K562 (cell line): ENCODE measurements at regions not wholly inside any gene's neighbourhood (a gene's known extent, or its start where the extent isn't known, plus 50 kb on each side); places are given as distances from the start of the nearest gene placed in this dataset.

Source experiments
- CGGBP1 ChIP-seq: fragments of 250-450 bp; sonication (Bioruptor Pico); IDR thresholded peaks from 2 replicates; pipeline ENCODE4 v1.9.0; 2021; ENCODE audit warnings: mild to moderate bottlenecking
- ETV1 ChIP-seq: fragments of 450-650 bp; conservative IDR thresholded peaks from 2 replicates; pipeline ENCODE4 v1.6.1; 2016; ENCODE audit warnings: missing genetic modification characterization, control low read depth, low read depth, missing compliant biosample characterization
- GMEB1 ChIP-seq: fragments of 250-450 bp; sonication (Bioruptor Pico); IDR thresholded peaks from 2 replicates; pipeline ENCODE4 v1.4.0; 2020; ENCODE audit warnings: mild to moderate bottlenecking
- HDAC3 ChIP-seq: fragments of 450-650 bp; IDR thresholded peaks from 2 replicates; pipeline ENCODE4 v1.6.1; 2018; ENCODE audit warnings: borderline replicate concordance, mild to moderate bottlenecking, moderate library complexity; ENCODE audit not compliant: partially characterized antibody
- JUND ChIP-seq, 2 experiments: IDR thresholded peaks; 2 replicates in 1 of 2; 3 replicates in 1 of 2; pipeline ENCODE4 v1.6.1; 2011; ENCODE audit warnings: borderline replicate concordance in 2 of 2, low read depth in 2 of 2, low read length in 2 of 2, improper control_type of control experiment in 1 of 2, missing biosample characterization in 1 of 2, missing genetic modification characterization in 1 of 2, missing genetic modification reagents in 1 of 2
- KAT8 ChIP-seq: fragments of 450-650 bp; IDR thresholded peaks from 2 replicates; pipeline ENCODE4 v1.6.1; 2016; ENCODE audit warnings: low read depth, mild to moderate bottlenecking
- PBX2 ChIP-seq, 2 experiments: IDR thresholded peaks in 1 of 2; conservative IDR thresholded peaks in 1 of 2; 2 replicates each; pipeline ENCODE4 v1.6.1; 2016; ENCODE audit warnings: low read depth in 2 of 2, mild to moderate bottlenecking in 1 of 2, missing compliant biosample characterization in 1 of 2, missing genetic modification characterization in 1 of 2, moderate library complexity in 1 of 2
- POLR3A ChIP-seq: IDR thresholded peaks from 2 replicates; pipeline ENCODE4 v1.6.1; 2011; ENCODE audit warnings: borderline replicate concordance, mild to moderate bottlenecking, moderate library complexity; ENCODE audit not compliant: insufficient read length, insufficient read depth; ENCODE audit errors: extremely low read depth
- PPARD ChIP-seq: fragments of 250-450 bp; sonication (Bioruptor Pico); IDR thresholded peaks from 2 replicates; pipeline ENCODE4 v1.8.0; 2022; ENCODE audit warnings: inconsistent platforms, mild to moderate bottlenecking, moderate library complexity
- RBFOX2 ChIP-seq: fragments of 200-400 bp; formaldehyde crosslinking; IDR thresholded peaks from 2 replicates; pipeline ENCODE4 v1.6.1; 2017; ENCODE audit warnings: low read depth, mild to moderate bottlenecking, low read length, moderate library complexity
- RCOR1 ChIP-seq, 2 experiments: IDR thresholded peaks; 2 replicates each; pipeline ENCODE4 v1.6.1; 2012; ENCODE audit warnings: low read depth in 2 of 2, low read length in 2 of 2, borderline replicate concordance in 1 of 2, improper control_type of control experiment in 1 of 2
- SP2 ChIP-seq: IDR thresholded peaks from 2 replicates; pipeline ENCODE4 v1.6.1; 2011; ENCODE audit warnings: mild to moderate bottlenecking, low read depth, low read length, moderate library complexity; ENCODE audit not compliant: poor library complexity, severe bottlenecking; ENCODE audit errors: extremely low read depth
- TAL1 ChIP-seq: fragments of 450-650 bp; IDR thresholded peaks from 2 replicates; pipeline ENCODE4 v1.6.1; 2016; ENCODE audit warnings: mild to moderate bottlenecking
- THAP7 ChIP-seq: fragments of 250-450 bp; sonication (Bioruptor Pico); IDR thresholded peaks from 2 replicates; pipeline ENCODE4 v1.5.0; 2021
- VEZF1 ChIP-seq: fragments of 200-800 bp; sonication (Bioruptor generic); IDR thresholded peaks from 2 replicates; pipeline ENCODE4 v1.6.1; 2017; ENCODE audit warnings: missing genetic modification characterization, missing compliant biosample characterization
- ZNF444 ChIP-seq: fragments of 250-450 bp; sonication (Bioruptor Pico); IDR thresholded peaks from 2 replicates; pipeline ENCODE4 v1.4.0; 2020; ENCODE audit warnings: mild to moderate bottlenecking, moderate library complexity
- ZNF57 ChIP-seq: fragments of 450-650 bp; formaldehyde crosslinking; IDR thresholded peaks from 2 replicates; pipeline ENCODE4 v1.4.0; 2020; ENCODE audit warnings: mild to moderate bottlenecking, moderate library complexity
- ZNF764 ChIP-seq: fragments of 250-450 bp; sonication (Bioruptor Pico); IDR thresholded peaks from 2 replicates; pipeline ENCODE4 v1.4.0; 2020; ENCODE audit warnings: low read depth, mild to moderate bottlenecking, moderate library complexity
- ZNF778 ChIP-seq: fragments of 450-650 bp; formaldehyde crosslinking; IDR thresholded peaks from 2 replicates; pipeline ENCODE4 v1.4.0; 2020; ENCODE audit warnings: mild to moderate bottlenecking, moderate library complexity

- TF ChIP-seq GMEB1 (CRISPR knock-in tag), result no peak
- no peak for TF ChIP-seq TAL1
- no peak for TF ChIP-seq ZNF57 (CRISPR knock-in tag)
- no peak for TF ChIP-seq ETV1 (tag)
- TF ChIP-seq SP2, result no peak
- TF ChIP-seq ZNF764 (CRISPR knock-in tag), result no peak
- no peak for TF ChIP-seq ZNF444 (CRISPR knock-in tag)
- no peak for TF ChIP-seq THAP7 (CRISPR knock-in tag)
- TF ChIP-seq HDAC3, result no peak
- peak in 1 of 2 experiments; percentile 3; a peak in 1 of 4 replicates for TF ChIP-seq RCOR1 (IDR thresholded peaks at IDR 0.05; ENCODE audit: borderline replicate concordance in 1 of 2, low read depth in 2 of 2, low read length in 2 of 2)
- no peak for TF ChIP-seq CGGBP1 (CRISPR knock-in tag)
- TF ChIP-seq VEZF1 (CRISPR knock-in tag), result no peak
- no peak for TF ChIP-seq PPARD (CRISPR knock-in tag)
- peak; percentile 3; the same call in 1 of the 2 replicates for TF ChIP-seq JUND (IDR thresholded peaks at IDR 0.05; ENCODE audit: borderline replicate concordance, low read depth, low read length)
- peak; percentile 16; the same call in 1 of the 3 replicates for TF ChIP-seq JUND (tag; IDR thresholded peaks at IDR 0.05; ENCODE audit: borderline replicate concordance, low read depth, low read length)
- no peak for TF ChIP-seq KAT8
- no peak for TF ChIP-seq RBFOX2
- TF ChIP-seq PBX2 (CRISPR knock-in tag; IDR thresholded peaks at IDR 0.05; ENCODE audit: low read depth), result peak; percentile 68
- peak; percentile 93 for TF ChIP-seq PBX2 (tag; conservative IDR thresholded peaks at IDR 0.05; ENCODE audit: low read depth)
- no peak for TF ChIP-seq ZNF778 (CRISPR knock-in tag)
- no peak for TF ChIP-seq POLR3A
These were observed 455.2 kb upstream of the RUNX1 start (continued) for GRCh38 chr21:35504277-35504676.
